Natural killer cell (primary cell): ENCODE measurements at regions not wholly inside any gene's neighbourhood (a gene's known extent, or its start where the extent isn't known, plus 50 kb on each side); places are given as distances from the start of the nearest gene placed in this dataset.

Experiments used
- ATAC-seq, 3 donors: fragments of 150-1000 bp in 2 of 3; fragments of 200-7000 bp in 1 of 3; cut with Tn5 transposase; 1 replicate in 1 of 3; 2 replicates in 2 of 3; pipeline ENCODE4 v1.10.0; 2021; ENCODE audit warnings: mild to moderate bottlenecking in 2 of 3, moderate library complexity in 2 of 3
- DNase-seq, 2 donors: peaks; one replicate each; pipeline versions ENCODE4 v3.0.0 to v3.0.0-alpha.2; 2013 to 2021; ENCODE audit warnings: mixed read lengths in 1 of 2
- H3K27ac ChIP-seq: one replicate; pipeline ENCODE4 v1.5.1; 2013; ENCODE audit warnings: mild to moderate bottlenecking, low read length
- H3K27me3 ChIP-seq: one replicate; pipeline ENCODE4 v1.6.1; 2013; ENCODE audit warnings: low read length; ENCODE audit not compliant: control insufficient read depth, insufficient read depth
- H3K36me3 ChIP-seq: one replicate; pipeline ENCODE4 v1.6.1; 2013; ENCODE audit warnings: low read length; ENCODE audit not compliant: control insufficient read depth, insufficient read depth
- H3K4me1 ChIP-seq: one replicate; pipeline ENCODE4 v1.6.1; 2013; ENCODE audit warnings: low read length; ENCODE audit not compliant: control insufficient read depth, insufficient read depth
- H3K4me3 ChIP-seq: one replicate; pipeline ENCODE4 v1.5.1; 2013; ENCODE audit warnings: low read length
- H3K9me3 ChIP-seq: one replicate; pipeline ENCODE4 v1.6.1; 2013; ENCODE audit warnings: low read length; ENCODE audit not compliant: control insufficient read depth, insufficient read depth
- H3K27ac Mint-ChIP-seq, 2 donors: one replicate each; pipeline ENCODE4 v1.8.0; 2022; ENCODE audit warnings: mild to moderate bottlenecking in 2 of 2, mixed read lengths in 2 of 2, moderate library complexity in 1 of 2
- H3K27me3 Mint-ChIP-seq, 2 donors: one replicate each; pipeline ENCODE4 v1.8.0; 2022; ENCODE audit warnings: low read depth in 2 of 2, mixed read lengths in 2 of 2
- H3K36me3 Mint-ChIP-seq: one replicate; pipeline ENCODE4 v1.8.0; 2022; ENCODE audit warnings: mixed read lengths
- H3K4me1 Mint-ChIP-seq, 2 donors: one replicate each; pipeline ENCODE4 v1.8.0; 2022; ENCODE audit warnings: mixed read lengths in 2 of 2
- H3K4me3 Mint-ChIP-seq: one replicate; pipeline ENCODE4 v1.8.0; 2022; ENCODE audit warnings: mild to moderate bottlenecking, moderate library complexity, mixed read lengths
- H3K9me3 Mint-ChIP-seq, 2 donors: one replicate each; pipeline ENCODE4 v1.8.0; 2022; ENCODE audit warnings: mixed read lengths in 2 of 2
- CTCF ChIP-seq: fragments of 200-600 bp; IDR thresholded peaks from one replicate; pipeline ENCODE4 v1.8.0; 2022; ENCODE audit warnings: antibody characterized with exemption
- WGBS: methylation state at CpG from one replicate; pipeline ENCODE4 v1.1.7; 2013; ENCODE audit warnings: missing lambda C conversion rate; ENCODE audit not compliant: insufficient coverage; 5-methylcytosine and 5-hydroxymethylcytosine counted together
- intact Hi-C: fragments of 100-400 bp; cut with micrococcal nuclease; formaldehyde crosslinking; loops from one replicate; pipeline ENCODE4 v1.14.2; 2022

GRCh38 chr6:113103634-113104361 lies 753.3 kb upstream of the MARCKS start:
- Mint-ChIP-seq H3K9me3 (peaks cover 13 to 22% of the 10 kb centered on the region in 2 donors), H3K4me3 (no peak overlapping the region), H3K27me3 (no peaks in the 10 kb centered on the region), H3K27ac (no peak overlapping the region), H3K4me1 (no peaks in the 10 kb centered on the region), H3K36me3 (no peaks in the 10 kb centered on the region)
- no peak for DNase-seq
- no peak for ATAC-seq
- intact Hi-C loops: no loop called here
- no peak for TF ChIP-seq CTCF
- WGBS: 36% methylated on average over 2 of the region's 4 CpGs
- H3K27me3 ChIP-seq: no peaks in the 10 kb centered on the region
- no peaks in the 10 kb centered on the region for H3K4me1 ChIP-seq
- no peaks in the 10 kb centered on the region for H3K9me3 ChIP-seq
- no peak overlapping the region for H3K27ac ChIP-seq
- no peaks in the 10 kb centered on the region for H3K36me3 ChIP-seq
- no peak overlapping the region for H3K4me3 ChIP-seq

GRCh38 chr6:113104541-113104940 lies 752.6 kb upstream of the MARCKS start:
- Histone ChIP-seq H3K27ac (no peak overlapping the region), H3K36me3 (no peaks in the 10 kb centered on the region), H3K9me3 (no peaks in the 10 kb centered on the region), H3K4me1 (no peaks in the 10 kb centered on the region), H3K4me3 (no peak overlapping the region), H3K27me3 (no peaks in the 10 kb centered on the region)
- no peaks in the 10 kb centered on the region for H3K27me3 Mint-ChIP-seq
- TF ChIP-seq CTCF: no peak
- H3K27ac Mint-ChIP-seq: no peak overlapping the region
- H3K36me3 Mint-ChIP-seq: no peaks in the 10 kb centered on the region
- no peak for DNase-seq
- no peak overlapping the region for H3K4me3 Mint-ChIP-seq
- 50% methylated on average over 2 of the region's 4 CpGs for WGBS
- peaks cover 12 to 20% of the 10 kb centered on the region in 2 donors for H3K9me3 Mint-ChIP-seq
- no peak for ATAC-seq
- H3K4me1 Mint-ChIP-seq: no peaks in the 10 kb centered on the region
- intact Hi-C loops: no loop called here

- WGBS: 100% methylated on average over 1 of the region's 3 CpGs
- H3K27me3 ChIP-seq: no peaks in the 10 kb centered on the region
- DNase-seq (no peak), ATAC-seq (no peak)
- Mint-ChIP-seq H3K4me3 (no peak overlapping the region), H3K9me3 (peaks cover 13 to 21% of the 10 kb centered on the region in 2 donors), H3K4me1 (no peaks in the 10 kb centered on the region), H3K27me3 (no peaks in the 10 kb centered on the region), H3K36me3 (no peaks in the 10 kb centered on the region), H3K27ac (no peak overlapping the region)
- H3K27ac ChIP-seq: no peak overlapping the region
- H3K4me3 ChIP-seq: no peak overlapping the region
- H3K4me1 ChIP-seq: no peaks in the 10 kb centered on the region
- no peaks in the 10 kb centered on the region for H3K36me3 ChIP-seq
- TF ChIP-seq CTCF: no peak
- no peaks in the 10 kb centered on the region for H3K9me3 ChIP-seq
- intact Hi-C loops: no loop called here
Observed at GRCh38 chr6:113104951-113105350, 752.2 kb upstream of the MARCKS start.

- Mint-ChIP-seq H3K27me3 (no peaks in the 10 kb centered on the region), H3K4me3 (no peak overlapping the region), H3K9me3 (peaks cover 26 to 31% of the 10 kb centered on the region in 2 donors), H3K27ac (no peak overlapping the region), H3K4me1 (no peaks in the 10 kb centered on the region), H3K36me3 (no peaks in the 10 kb centered on the region)
- H3K4me1 ChIP-seq: no peaks in the 10 kb centered on the region
- DNase-seq (no peak), ATAC-seq (no peak)
- intact Hi-C loops: no loop called here
- H3K36me3 ChIP-seq: no peaks in the 10 kb centered on the region
- TF ChIP-seq CTCF: no peak
- WGBS: no CpG with 5 or more reads among the region's 1 CpG
- no peaks in the 10 kb centered on the region for H3K27me3 ChIP-seq
- H3K9me3 ChIP-seq: no peaks in the 10 kb centered on the region
- H3K4me3 ChIP-seq: no peak overlapping the region
- no peak overlapping the region for H3K27ac ChIP-seq
Observed at GRCh38 chr6:113110211-113110610, 746.9 kb upstream of the MARCKS start.
